ENCODE measurements at regions not wholly inside any gene's neighbourhood (a gene's known extent, or its start where the extent isn't known, plus 50 kb on each side); places are given as distances from the start of the nearest gene placed in this dataset.

GRCh38 chr3:153972862-153973261, 148.3 kb upstream of the ARHGEF26 start:
- Histone ChIP-seq H3K4me3 (no peak overlapping the region), H3K4me1 (ENCODE audit: low read depth) (no peaks in the 10 kb centered on the region), H3K9me3 (ENCODE audit: low read depth) (no peaks in the 10 kb centered on the region), H3K36me3 (no peaks in the 10 kb centered on the region), H3K27me3 (no peaks in the 10 kb centered on the region), H3K27ac (no peak overlapping the region)
- DNase-seq (ENCODE audit: low read depth in 1 of 2, low spot score in 1 of 2), result no peak
- TF ChIP-seq, protein P1, sequence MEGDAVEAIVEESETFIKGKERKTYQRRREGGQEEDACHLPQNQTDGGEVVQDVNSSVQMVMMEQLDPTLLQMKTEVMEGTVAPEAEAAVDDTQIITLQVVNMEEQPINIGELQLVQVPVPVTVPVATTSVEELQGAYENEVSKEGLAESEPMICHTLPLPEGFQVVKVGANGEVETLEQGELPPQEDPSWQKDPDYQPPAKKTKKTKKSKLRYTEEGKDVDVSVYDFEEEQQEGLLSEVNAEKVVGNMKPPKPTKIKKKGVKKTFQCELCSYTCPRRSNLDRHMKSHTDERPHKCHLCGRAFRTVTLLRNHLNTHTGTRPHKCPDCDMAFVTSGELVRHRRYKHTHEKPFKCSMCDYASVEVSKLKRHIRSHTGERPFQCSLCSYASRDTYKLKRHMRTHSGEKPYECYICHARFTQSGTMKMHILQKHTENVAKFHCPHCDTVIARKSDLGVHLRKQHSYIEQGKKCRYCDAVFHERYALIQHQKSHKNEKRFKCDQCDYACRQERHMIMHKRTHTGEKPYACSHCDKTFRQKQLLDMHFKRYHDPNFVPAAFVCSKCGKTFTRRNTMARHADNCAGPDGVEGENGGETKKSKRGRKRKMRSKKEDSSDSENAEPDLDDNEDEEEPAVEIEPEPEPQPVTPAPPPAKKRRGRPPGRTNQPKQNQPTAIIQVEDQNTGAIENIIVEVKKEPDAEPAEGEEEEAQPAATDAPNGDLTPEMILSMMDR (IDR thresholded peaks at IDR 0.05; ENCODE audit: low read depth, low read length), result no peak

DNA sequence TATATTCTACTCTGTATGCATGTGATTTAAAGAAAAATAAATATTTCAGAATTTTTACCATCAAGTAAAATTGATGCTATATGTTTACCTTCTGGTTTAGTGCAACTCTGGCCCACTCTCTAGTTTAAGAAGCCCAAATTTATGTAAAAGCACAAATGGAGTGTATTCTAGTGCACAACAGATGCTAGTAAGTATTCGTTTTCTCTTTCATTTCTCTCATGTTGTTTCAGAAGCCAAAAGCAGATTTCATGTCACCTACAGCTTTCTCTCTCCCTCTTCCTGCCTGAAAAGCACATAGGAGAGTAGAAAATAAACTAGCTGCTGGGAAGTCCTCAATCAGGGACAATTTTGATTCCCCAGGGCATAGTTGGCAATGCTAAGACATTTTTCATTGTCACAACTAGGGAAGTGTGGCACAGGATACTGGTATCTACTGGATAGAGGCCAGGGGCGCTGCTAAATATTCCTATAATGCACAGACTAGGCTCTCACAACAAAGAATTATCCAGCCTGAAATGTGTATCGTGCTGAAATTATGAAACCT, 147.4 kb upstream of the ARHGEF26 start:
- Histone ChIP-seq H3K36me3 (no peaks in the 10 kb centered on the region), H3K4me1 (ENCODE audit: low read depth) (no peaks in the 10 kb centered on the region), H3K9me3 (ENCODE audit: low read depth) (no peaks in the 10 kb centered on the region), H3K4me3 (no peak overlapping the region), H3K27me3 (no peaks in the 10 kb centered on the region), H3K27ac (no peak overlapping the region)
- no peak for DNase-seq (ENCODE audit: low read depth in 1 of 2, low spot score in 1 of 2)
- TF ChIP-seq, protein P1 (IDR thresholded peaks at IDR 0.05; ENCODE audit: low read depth, low read length), result no peak

- no peak for DNase-seq (ENCODE audit: low read depth in 1 of 2, low spot score in 1 of 2)
- Histone ChIP-seq H3K9me3 (ENCODE audit: low read depth) (no peaks in the 10 kb centered on the region), H3K4me1 (ENCODE audit: low read depth) (no peaks in the 10 kb centered on the region), H3K27ac (no peak overlapping the region), H3K27me3 (no peaks in the 10 kb centered on the region), H3K36me3 (no peaks in the 10 kb centered on the region), H3K4me3 (no peak overlapping the region)
- TF ChIP-seq, protein P1 (IDR thresholded peaks at IDR 0.05; ENCODE audit: low read depth, low read length), result no peak
Measured at GRCh38 chr3:153974614-153975013, 146.6 kb upstream of the ARHGEF26 start.

GRCh38 chr3:153976891-153977554, 144.2 kb upstream of the ARHGEF26 start:
- Histone ChIP-seq H3K27ac (no peak overlapping the region), H3K27me3 (no peaks in the 10 kb centered on the region)
- TF ChIP-seq, protein P1 (IDR thresholded peaks at IDR 0.05; ENCODE audit: low read depth, low read length), result no peak

DNA sequence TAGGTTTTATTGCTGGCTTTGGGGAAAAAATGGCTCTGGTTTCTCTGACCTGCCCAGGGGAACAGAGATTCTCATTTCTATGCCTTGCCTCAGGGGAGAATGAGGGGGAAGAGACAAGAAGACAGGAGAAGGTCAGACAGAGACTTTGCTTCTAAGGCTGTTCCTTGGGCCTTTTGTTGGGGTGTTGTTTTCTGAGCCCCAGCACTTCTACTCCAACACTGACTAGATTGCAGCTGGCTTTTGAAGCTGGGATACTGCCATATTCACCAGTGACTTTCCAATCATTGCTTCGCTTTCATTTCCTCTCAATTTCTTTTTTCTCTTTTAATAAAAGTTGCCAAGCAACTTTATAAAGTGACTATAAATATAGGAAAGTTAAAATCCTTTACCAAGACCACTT, 143.2 kb upstream of the ARHGEF26 start:
- no peaks in the 10 kb centered on the region for H3K9me3 ChIP-seq (ENCODE audit: low read depth)
- H3K4me1 ChIP-seq (ENCODE audit: low read depth), result no peaks in the 10 kb centered on the region
- H3K36me3 ChIP-seq, result no peaks in the 10 kb centered on the region
- H3K27me3 ChIP-seq, result no peaks in the 10 kb centered on the region
- DNase-seq (ENCODE audit: low read depth in 1 of 2, low spot score in 1 of 2), result no peak
- no peak overlapping the region for H3K27ac ChIP-seq
- TF ChIP-seq, protein P1 (IDR thresholded peaks at IDR 0.05; ENCODE audit: low read depth, low read length), result no peak
- no peak overlapping the region for H3K4me3 ChIP-seq

More at GRCh38 chr3:153976891-153977554, 144.2 kb upstream of the ARHGEF26 start:
- peak in 1 of 2 donors; percentile 75 for DNase-seq (ENCODE audit: low read depth in 1 of 2, low spot score in 1 of 2)
- no peaks in the 10 kb centered on the region for H3K9me3 ChIP-seq (ENCODE audit: low read depth)
- no peaks in the 10 kb centered on the region for H3K4me1 ChIP-seq (ENCODE audit: low read depth)
- H3K36me3 ChIP-seq, result no peaks in the 10 kb centered on the region
- H3K4me3 ChIP-seq, result no peak overlapping the region

Data from cardiac muscle cell (in vitro differentiated cells and primary cell).